PFSK-1 (cell line): ENCODE measurements at regions not wholly inside any gene's neighbourhood (a gene's known extent, or its start where the extent isn't known, plus 50 kb on each side); places are given as distances from the start of the nearest gene placed in this dataset.

Source experiments
- FOXP2 ChIP-seq: optimal IDR thresholded peaks from 2 replicates; pipeline ENCODE3; 2011; ENCODE audit warnings: borderline replicate concordance, control low read depth, inconsistent platforms; ENCODE audit not compliant: insufficient read depth; ENCODE audit errors: extremely low read length, extremely low read depth
- POLR2AphosphoS5 ChIP-seq: IDR thresholded peaks from 2 replicates; pipeline ENCODE4 v1.6.1; 2012; ENCODE audit warnings: low read depth, mild to moderate bottlenecking, control low read depth, low read length, moderate library complexity
- SIN3A ChIP-seq: IDR thresholded peaks from 2 replicates; pipeline ENCODE4 v1.6.1; 2012; ENCODE audit warnings: mild to moderate bottlenecking, low read length, moderate library complexity, borderline replicate concordance; ENCODE audit not compliant: insufficient read depth
- TAF1 ChIP-seq: IDR thresholded peaks from 2 replicates; pipeline ENCODE4 v1.6.1; 2012; ENCODE audit warnings: low read length, control low read depth, borderline replicate concordance; ENCODE audit not compliant: insufficient read depth
- TF ChIP-seq, protein P1 (sequence below), 2 experiments: IDR thresholded peaks; 2 replicates each; pipeline versions ENCODE4 v1.6.1 to v1.8.0; 2011 to 2012; ENCODE audit warnings: low read depth in 2 of 2, low read length in 2 of 2, control low read depth in 1 of 2, inconsistent platforms in 1 of 2, mild to moderate bottlenecking in 1 of 2, moderate library complexity in 1 of 2; ENCODE audit not compliant: insufficient read depth in 1 of 2

DNA sequence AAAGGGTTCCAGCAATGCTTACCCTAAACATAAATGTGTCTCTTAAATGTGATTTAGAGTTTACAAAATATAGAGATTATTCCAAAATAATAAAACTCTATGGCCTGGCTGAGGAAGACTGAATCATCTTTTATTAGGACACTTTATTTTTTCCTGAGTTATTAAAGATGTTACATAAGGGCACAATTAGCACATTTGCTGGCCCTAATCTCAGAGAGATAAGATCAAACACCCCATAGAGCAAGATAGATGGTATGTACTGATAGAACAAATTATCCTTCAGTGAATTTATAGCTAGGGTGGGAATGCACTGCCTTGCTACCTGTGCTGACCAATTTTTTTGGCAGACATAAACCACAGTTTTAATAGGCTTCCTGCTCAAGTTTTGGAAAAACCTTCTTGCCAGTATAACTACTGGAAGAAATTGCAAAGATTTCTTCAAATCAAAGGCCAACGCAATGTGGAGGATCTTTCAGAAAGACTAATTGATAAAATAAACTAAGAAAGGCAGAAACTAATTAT is 367.1 kb upstream of the MPDZ start:
- TF ChIP-seq, protein P1, sequence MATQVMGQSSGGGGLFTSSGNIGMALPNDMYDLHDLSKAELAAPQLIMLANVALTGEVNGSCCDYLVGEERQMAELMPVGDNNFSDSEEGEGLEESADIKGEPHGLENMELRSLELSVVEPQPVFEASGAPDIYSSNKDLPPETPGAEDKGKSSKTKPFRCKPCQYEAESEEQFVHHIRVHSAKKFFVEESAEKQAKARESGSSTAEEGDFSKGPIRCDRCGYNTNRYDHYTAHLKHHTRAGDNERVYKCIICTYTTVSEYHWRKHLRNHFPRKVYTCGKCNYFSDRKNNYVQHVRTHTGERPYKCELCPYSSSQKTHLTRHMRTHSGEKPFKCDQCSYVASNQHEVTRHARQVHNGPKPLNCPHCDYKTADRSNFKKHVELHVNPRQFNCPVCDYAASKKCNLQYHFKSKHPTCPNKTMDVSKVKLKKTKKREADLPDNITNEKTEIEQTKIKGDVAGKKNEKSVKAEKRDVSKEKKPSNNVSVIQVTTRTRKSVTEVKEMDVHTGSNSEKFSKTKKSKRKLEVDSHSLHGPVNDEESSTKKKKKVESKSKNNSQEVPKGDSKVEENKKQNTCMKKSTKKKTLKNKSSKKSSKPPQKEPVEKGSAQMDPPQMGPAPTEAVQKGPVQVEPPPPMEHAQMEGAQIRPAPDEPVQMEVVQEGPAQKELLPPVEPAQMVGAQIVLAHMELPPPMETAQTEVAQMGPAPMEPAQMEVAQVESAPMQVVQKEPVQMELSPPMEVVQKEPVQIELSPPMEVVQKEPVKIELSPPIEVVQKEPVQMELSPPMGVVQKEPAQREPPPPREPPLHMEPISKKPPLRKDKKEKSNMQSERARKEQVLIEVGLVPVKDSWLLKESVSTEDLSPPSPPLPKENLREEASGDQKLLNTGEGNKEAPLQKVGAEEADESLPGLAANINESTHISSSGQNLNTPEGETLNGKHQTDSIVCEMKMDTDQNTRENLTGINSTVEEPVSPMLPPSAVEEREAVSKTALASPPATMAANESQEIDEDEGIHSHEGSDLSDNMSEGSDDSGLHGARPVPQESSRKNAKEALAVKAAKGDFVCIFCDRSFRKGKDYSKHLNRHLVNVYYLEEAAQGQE (IDR thresholded peaks at IDR 0.05; ENCODE audit: insufficient read depth in 1 of 2, low read depth in 2 of 2, low read length in 2 of 2), result no peak
- TF ChIP-seq SIN3A, result no peak
- no peak for TF ChIP-seq POLR2AphosphoS5
- TF ChIP-seq TAF1, result no peak
- no peak for TF ChIP-seq FOXP2
